GM23338 (cell line): ENCODE measurements at regions not wholly inside any gene's neighbourhood (a gene's known extent, or its start where the extent isn't known, plus 50 kb on each side); places are given as distances from the start of the nearest gene placed in this dataset.

Source experiments
- ATAC-seq: fragments of 200-7000 bp; cut with Tn5 transposase; 3 replicates; pipeline ENCODE4 v1.9.1; 2020
- DNase-seq: peaks from one replicate; pipeline ENCODE4 v3.0.0-alpha.2; 2015; ENCODE audit warnings: low spot score
- H2AFZ ChIP-seq: fragments of 200-600 bp; sonication (generic); 2 replicates; pipeline ENCODE4 v1.8.0; 2016; ENCODE audit warnings: antibody characterized with exemption, mild to moderate bottlenecking, moderate library complexity
- H3F3A ChIP-seq: fragments of 200-600 bp; sonication (generic); replicated peaks from 2 replicates; pipeline ENCODE4 v1.8.0; 2017; ENCODE audit warnings: antibody characterized with exemption, mixed run types, low read depth
- H3K27ac ChIP-seq: fragments of 200-600 bp; sonication (generic); 2 replicates; pipeline ENCODE4 v1.6.1; 2016; ENCODE audit warnings: low read depth
- H3K27me3 ChIP-seq: fragments of 200-600 bp; sonication (generic); 2 replicates; pipeline ENCODE4 v1.8.0; 2016; ENCODE audit warnings: mild to moderate bottlenecking, mixed run types, moderate library complexity; ENCODE audit not compliant: insufficient read depth
- H3K36me3 ChIP-seq: fragments of 200-600 bp; sonication (generic); 2 replicates; pipeline ENCODE4 v1.8.0; 2016; ENCODE audit warnings: mild to moderate bottlenecking; ENCODE audit not compliant: insufficient read depth
- H3K4me1 ChIP-seq: fragments of 200-600 bp; sonication (generic); 2 replicates; pipeline ENCODE4 v1.8.0; 2016; ENCODE audit warnings: mild to moderate bottlenecking, moderate library complexity; ENCODE audit not compliant: insufficient read depth
- H3K4me2 ChIP-seq: fragments of 200-600 bp; sonication (generic); 2 replicates; pipeline ENCODE4 v1.7.1; 2017; ENCODE audit warnings: mixed run types
- H3K4me3 ChIP-seq: fragments of 200-600 bp; sonication (generic); 2 replicates; pipeline ENCODE4 v1.6.1; 2016; ENCODE audit warnings: mixed run types
- H3K79me2 ChIP-seq: fragments of 200-600 bp; sonication (generic); replicated peaks from 2 replicates; pipeline ENCODE4 v1.8.0; 2017; ENCODE audit warnings: mild to moderate bottlenecking; ENCODE audit not compliant: insufficient read depth
- H3K9me2 ChIP-seq: fragments of 200-600 bp; sonication (generic); 2 replicates; pipeline ENCODE4 v1.8.0; 2017; ENCODE audit not compliant: insufficient read depth
- H4K20me1 ChIP-seq: fragments of 200-600 bp; sonication (generic); replicated peaks from 2 replicates; pipeline ENCODE4 v1.8.0; 2017; ENCODE audit warnings: mild to moderate bottlenecking; ENCODE audit not compliant: insufficient read depth
- H3K27ac Mint-ChIP-seq: 2 replicates; pipeline ENCODE4 v1.8.0; 2020; ENCODE audit warnings: inconsistent platforms, mild to moderate bottlenecking, moderate library complexity, mixed read lengths
- H3K27me3 Mint-ChIP-seq: 3 replicates; pipeline ENCODE4 v1.8.0; 2022; ENCODE audit warnings: low read depth, mild to moderate bottlenecking, moderate library complexity, mixed read lengths, inconsistent platforms; ENCODE audit not compliant: insufficient read depth, poor library complexity
- H3K36me3 Mint-ChIP-seq: 3 replicates; pipeline ENCODE4 v1.8.0; 2021; ENCODE audit warnings: low read depth, mild to moderate bottlenecking, inconsistent platforms, moderate library complexity, mixed read lengths
- H3K4me1 Mint-ChIP-seq: 3 replicates; pipeline ENCODE4 v1.8.0; 2020; ENCODE audit warnings: mild to moderate bottlenecking, inconsistent platforms, mixed read lengths
- H3K4me3 Mint-ChIP-seq: 3 replicates; pipeline ENCODE4 v1.8.0; 2021; ENCODE audit warnings: moderate library complexity, mild to moderate bottlenecking, inconsistent platforms, mixed read lengths
- H3K9me3 Mint-ChIP-seq: 3 replicates; pipeline ENCODE4 v1.8.0; 2020; ENCODE audit warnings: moderate library complexity, mild to moderate bottlenecking, inconsistent platforms, mixed read lengths
- CREB1 ChIP-seq: fragments of 250-450 bp; sonication (Bioruptor Pico); IDR thresholded peaks from 2 replicates; pipeline ENCODE4 v1.5.0; 2020; ENCODE audit warnings: low read depth, mild to moderate bottlenecking, moderate library complexity
- ETS1 ChIP-seq: IDR thresholded peaks from 2 replicates; pipeline ENCODE4 v1.6.1; 2016; ENCODE audit warnings: antibody characterized with exemption
- EZH2 ChIP-seq: fragments of 200-600 bp; sonication (generic); IDR thresholded peaks from one replicate; pipeline ENCODE4 v1.8.0; 2017; ENCODE audit warnings: antibody characterized with exemption, mild to moderate bottlenecking, low read depth; ENCODE audit not compliant: unreplicated experiment
- EZH2phosphoT487 ChIP-seq: fragments of 200-600 bp; sonication (generic); IDR thresholded peaks from one replicate; pipeline ENCODE4 v1.8.1; 2018; ENCODE audit warnings: antibody characterized with exemption; ENCODE audit not compliant: unreplicated experiment
- JUNB ChIP-seq: IDR thresholded peaks from one replicate; pipeline ENCODE4 v1.6.1; 2016; ENCODE audit warnings: antibody characterized with exemption; ENCODE audit not compliant: unreplicated experiment
- NANOG ChIP-seq: IDR thresholded peaks from 2 replicates; pipeline ENCODE4 v1.6.1; 2016; ENCODE audit warnings: antibody characterized with exemption, borderline replicate concordance
- POLR2AphosphoS5 ChIP-seq: IDR thresholded peaks from 2 replicates; pipeline ENCODE4 v1.6.1; 2016; ENCODE audit warnings: antibody characterized with exemption, low read depth
- REST ChIP-seq: IDR thresholded peaks from one replicate; pipeline ENCODE4 v1.6.1; 2018; ENCODE audit warnings: antibody characterized with exemption; ENCODE audit not compliant: unreplicated experiment
- STAT1 ChIP-seq: IDR thresholded peaks from one replicate; pipeline ENCODE4 v1.6.1; 2016; ENCODE audit warnings: antibody characterized with exemption; ENCODE audit not compliant: unreplicated experiment
- ZNF114 ChIP-seq: fragments of 250-450 bp; sonication (Bioruptor Pico); IDR thresholded peaks from 2 replicates; pipeline ENCODE4 v1.5.0; 2020; ENCODE audit warnings: mild to moderate bottlenecking, moderate library complexity
- ZNF331 ChIP-seq: fragments of 250-450 bp; sonication (Bioruptor Pico); IDR thresholded peaks from 2 replicates; pipeline ENCODE4 v1.5.0; 2020; ENCODE audit warnings: low read depth, mild to moderate bottlenecking, moderate library complexity
- TF ChIP-seq, protein P1 (sequence below): fragments of 250-450 bp; sonication (Bioruptor Pico); IDR thresholded peaks from 2 replicates; pipeline ENCODE4 v1.5.0; 2020; ENCODE audit warnings: mild to moderate bottlenecking, moderate library complexity
- TF ChIP-seq, protein P2 (sequence below), 2 experiments: fragments of 200-600 bp in 1 of 2; sonication (generic) in 1 of 2; conservative IDR thresholded peaks; 2 replicates each; pipeline versions ENCODE4 v1.5.1 to v1.6.1; 2016 to 2017; ENCODE audit warnings: antibody characterized with exemption in 2 of 2, low read depth in 2 of 2, mild to moderate bottlenecking in 2 of 2, moderate library complexity in 1 of 2

GRCh38 chr2:83757329-83757728 is 701.8 kb downstream of the SUCLG1 start:
- Histone ChIP-seq H3K4me3 (no peak overlapping the region), H3K9me2 (no peaks in the 10 kb centered on the region), H3F3A (no peaks in the 10 kb centered on the region), H3K4me1 (no peaks in the 10 kb centered on the region), H3K36me3 (no peaks in the 10 kb centered on the region), H3K27me3 (no peaks in the 10 kb centered on the region), H2AFZ (no peak overlapping the region), H3K4me2 (no peak overlapping the region), H4K20me1 (no peaks in the 10 kb centered on the region), H3K79me2 (no peaks in the 10 kb centered on the region), H3K27ac (no peak overlapping the region)
- Mint-ChIP-seq H3K4me3 (no peak overlapping the region), H3K27me3 (no peaks in the 10 kb centered on the region), H3K36me3 (peaks cover 9% of the 10 kb centered on the region; the same call in 2 of the 3 replicates), H3K4me1 (no peaks in the 10 kb centered on the region), H3K27ac (no peak overlapping the region), H3K9me3 (peaks cover 15% of the 10 kb centered on the region; the same call in 2 of the 3 replicates)
- no peak for ATAC-seq
- DNase-seq: no peak
- TF ChIP-seq POLR2AphosphoS5 (no peak), ETS1 (no peak), STAT1 (no peak), NANOG (no peak), CREB1 (CRISPR knock-in tag) (no peak), ZNF114 (CRISPR knock-in tag) (no peak), JUNB (no peak), ZNF331 (CRISPR knock-in tag) (no peak), EZH2phosphoT487 (no peak), EZH2 (no peak), REST (no peak)
- TF ChIP-seq, protein P1, sequence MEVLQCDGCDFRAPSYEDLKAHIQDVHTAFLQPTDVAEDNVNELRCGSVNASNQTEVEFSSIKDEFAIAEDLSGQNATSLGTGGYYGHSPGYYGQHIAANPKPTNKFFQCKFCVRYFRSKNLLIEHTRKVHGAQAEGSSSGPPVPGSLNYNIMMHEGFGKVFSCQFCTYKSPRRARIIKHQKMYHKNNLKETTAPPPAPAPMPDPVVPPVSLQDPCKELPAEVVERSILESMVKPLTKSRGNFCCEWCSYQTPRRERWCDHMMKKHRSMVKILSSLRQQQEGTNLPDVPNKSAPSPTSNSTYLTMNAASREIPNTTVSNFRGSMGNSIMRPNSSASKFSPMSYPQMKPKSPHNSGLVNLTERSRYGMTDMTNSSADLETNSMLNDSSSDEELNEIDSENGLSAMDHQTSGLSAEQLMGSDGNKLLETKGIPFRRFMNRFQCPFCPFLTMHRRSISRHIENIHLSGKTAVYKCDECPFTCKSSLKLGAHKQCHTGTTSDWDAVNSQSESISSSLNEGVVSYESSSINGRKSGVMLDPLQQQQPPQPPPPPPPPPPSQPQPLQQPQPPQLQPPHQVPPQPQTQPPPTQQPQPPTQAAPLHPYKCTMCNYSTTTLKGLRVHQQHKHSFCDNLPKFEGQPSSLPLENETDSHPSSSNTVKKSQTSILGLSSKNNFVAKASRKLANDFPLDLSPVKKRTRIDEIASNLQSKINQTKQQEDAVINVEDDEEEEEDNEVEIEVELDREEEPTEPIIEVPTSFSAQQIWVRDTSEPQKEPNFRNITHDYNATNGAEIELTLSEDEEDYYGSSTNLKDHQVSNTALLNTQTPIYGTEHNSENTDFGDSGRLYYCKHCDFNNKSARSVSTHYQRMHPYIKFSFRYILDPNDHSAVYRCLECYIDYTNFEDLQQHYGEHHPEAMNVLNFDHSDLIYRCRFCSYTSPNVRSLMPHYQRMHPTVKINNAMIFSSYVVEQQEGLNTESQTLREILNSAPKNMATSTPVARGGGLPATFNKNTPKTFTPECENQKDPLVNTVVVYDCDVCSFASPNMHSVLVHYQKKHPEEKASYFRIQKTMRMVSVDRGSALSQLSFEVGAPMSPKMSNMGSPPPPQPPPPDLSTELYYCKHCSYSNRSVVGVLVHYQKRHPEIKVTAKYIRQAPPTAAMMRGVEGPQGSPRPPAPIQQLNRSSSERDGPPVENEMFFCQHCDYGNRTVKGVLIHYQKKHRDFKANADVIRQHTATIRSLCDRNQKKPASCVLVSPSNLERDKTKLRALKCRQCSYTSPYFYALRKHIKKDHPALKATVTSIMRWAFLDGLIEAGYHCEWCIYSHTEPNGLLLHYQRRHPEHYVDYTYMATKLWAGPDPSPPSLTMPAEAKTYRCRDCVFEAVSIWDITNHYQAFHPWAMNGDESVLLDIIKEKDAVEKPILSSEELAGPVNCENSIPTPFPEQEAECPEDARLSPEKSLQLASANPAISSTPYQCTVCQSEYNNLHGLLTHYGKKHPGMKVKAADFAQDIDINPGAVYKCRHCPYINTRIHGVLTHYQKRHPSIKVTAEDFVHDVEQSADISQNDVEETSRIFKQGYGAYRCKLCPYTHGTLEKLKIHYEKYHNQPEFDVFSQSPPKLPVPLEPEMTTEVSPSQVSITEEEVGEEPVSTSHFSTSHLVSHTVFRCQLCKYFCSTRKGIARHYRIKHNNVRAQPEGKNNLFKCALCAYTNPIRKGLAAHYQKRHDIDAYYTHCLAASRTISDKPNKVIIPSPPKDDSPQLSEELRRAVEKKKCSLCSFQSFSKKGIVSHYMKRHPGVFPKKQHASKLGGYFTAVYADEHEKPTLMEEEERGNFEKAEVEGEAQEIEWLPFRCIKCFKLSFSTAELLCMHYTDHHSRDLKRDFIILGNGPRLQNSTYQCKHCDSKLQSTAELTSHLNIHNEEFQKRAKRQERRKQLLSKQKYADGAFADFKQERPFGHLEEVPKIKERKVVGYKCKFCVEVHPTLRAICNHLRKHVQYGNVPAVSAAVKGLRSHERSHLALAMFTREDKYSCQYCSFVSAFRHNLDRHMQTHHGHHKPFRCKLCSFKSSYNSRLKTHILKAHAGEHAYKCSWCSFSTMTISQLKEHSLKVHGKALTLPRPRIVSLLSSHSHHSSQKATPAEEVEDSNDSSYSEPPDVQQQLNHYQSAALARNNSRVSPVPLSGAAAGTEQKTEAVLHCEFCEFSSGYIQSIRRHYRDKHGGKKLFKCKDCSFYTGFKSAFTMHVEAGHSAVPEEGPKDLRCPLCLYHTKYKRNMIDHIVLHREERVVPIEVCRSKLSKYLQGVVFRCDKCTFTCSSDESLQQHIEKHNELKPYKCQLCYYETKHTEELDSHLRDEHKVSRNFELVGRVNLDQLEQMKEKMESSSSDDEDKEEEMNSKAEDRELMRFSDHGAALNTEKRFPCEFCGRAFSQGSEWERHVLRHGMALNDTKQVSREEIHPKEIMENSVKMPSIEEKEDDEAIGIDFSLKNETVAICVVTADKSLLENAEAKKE (CRISPR knock-in tag): no peak
- TF ChIP-seq, protein P2, sequence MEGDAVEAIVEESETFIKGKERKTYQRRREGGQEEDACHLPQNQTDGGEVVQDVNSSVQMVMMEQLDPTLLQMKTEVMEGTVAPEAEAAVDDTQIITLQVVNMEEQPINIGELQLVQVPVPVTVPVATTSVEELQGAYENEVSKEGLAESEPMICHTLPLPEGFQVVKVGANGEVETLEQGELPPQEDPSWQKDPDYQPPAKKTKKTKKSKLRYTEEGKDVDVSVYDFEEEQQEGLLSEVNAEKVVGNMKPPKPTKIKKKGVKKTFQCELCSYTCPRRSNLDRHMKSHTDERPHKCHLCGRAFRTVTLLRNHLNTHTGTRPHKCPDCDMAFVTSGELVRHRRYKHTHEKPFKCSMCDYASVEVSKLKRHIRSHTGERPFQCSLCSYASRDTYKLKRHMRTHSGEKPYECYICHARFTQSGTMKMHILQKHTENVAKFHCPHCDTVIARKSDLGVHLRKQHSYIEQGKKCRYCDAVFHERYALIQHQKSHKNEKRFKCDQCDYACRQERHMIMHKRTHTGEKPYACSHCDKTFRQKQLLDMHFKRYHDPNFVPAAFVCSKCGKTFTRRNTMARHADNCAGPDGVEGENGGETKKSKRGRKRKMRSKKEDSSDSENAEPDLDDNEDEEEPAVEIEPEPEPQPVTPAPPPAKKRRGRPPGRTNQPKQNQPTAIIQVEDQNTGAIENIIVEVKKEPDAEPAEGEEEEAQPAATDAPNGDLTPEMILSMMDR (conservative IDR thresholded peaks at IDR 0.05; ENCODE audit: low read depth in 2 of 2): no peak
